Activated CD8-positive, alpha-beta memory T cell treated with anti-CD3 and anti-CD28 coated beads for 48 hours (primary cell): ENCODE measurements at regions not wholly inside any gene's neighbourhood (a gene's known extent, or its start where the extent isn't known, plus 50 kb on each side); places are given as distances from the start of the nearest gene placed in this dataset.

Source experiments
- DNase-seq, 3 experiments: peaks; one replicate each; pipeline ENCODE4 v3.0.0-alpha.2; 2020; ENCODE audit warnings: low read depth in 2 of 3, low spot score in 2 of 3

DNA sequence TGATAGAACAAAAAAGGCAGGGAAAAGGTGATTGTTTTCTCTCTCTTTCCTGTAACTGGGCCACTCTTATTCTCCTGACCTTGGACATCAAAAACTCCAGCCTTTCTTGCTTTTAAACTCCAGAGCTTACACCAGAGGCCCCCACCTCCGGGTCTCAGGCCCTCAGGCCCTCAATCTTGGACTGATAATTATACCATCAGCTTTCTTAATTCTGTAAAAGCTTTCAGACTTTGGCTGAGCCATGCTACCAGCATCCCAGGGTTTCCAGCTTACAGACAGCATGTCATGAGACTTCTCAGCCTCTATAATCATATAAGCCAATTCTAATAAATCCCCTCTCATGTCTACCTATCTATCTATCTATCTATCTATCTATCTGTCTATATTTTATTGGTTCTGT lies 137.7 kb downstream of the SNX18 start:
- DNase-seq: no peak

DNA sequence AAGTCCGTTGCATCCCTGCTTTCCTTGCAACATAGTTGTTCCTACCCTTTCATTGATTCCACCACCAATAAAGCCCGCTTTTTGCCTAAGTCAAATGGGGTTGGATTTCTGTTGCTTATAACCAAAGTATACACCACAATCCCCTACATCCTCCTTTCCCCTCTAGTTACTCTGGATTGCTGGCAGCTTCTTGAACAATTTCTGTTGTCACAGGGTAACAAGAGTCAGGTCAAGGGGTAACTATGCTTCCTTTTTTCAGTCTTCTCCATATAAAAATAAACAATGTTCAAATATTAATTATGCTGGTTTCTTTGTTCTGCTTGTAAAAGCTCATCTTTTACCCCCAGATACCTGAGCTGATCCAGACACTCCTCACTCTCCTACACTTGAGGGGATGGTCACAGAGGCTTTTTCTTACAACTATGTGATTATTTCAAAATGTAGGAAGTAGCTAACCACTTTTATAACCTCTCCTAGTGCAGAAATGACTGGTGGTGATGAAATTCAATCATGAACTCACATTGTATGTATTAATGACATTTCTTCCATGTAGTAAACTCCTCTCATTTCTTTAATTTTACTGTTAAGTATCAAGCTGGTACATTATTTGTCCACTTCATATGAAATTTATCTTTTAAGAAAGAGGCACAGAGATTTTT lies 136.5 kb downstream of the SNX18 start:
- DNase-seq: no peak

DNA sequence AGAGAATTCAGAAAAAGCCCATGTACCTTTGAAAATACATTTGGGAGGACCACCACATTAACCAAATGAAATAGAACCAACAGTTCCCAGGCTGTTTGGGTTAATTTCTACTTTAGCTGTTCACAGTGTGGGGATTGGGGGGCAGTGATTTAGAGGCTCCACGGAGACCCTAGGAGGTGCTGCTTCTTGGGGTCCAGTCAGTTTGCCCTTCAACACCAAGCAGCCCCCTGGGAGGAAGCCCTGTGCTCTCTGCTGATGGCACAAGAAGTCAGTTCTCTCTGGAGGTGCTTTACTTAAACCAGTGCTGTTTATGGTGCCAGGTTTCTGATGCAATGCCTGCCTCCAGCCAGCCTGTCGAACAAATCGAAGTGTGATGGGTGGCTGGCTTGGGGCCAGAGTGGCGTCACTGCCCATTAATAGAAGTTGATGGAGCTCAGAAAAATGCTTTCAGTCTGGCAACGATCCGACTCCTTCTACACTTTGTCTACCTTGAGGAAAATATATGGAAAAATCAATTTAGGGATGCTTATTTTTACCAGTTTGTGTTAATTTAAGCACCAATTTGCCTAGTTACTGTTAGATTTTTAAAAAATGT lies 134.0 kb downstream of the SNX18 start:
- DNase-seq: no peak

DNA sequence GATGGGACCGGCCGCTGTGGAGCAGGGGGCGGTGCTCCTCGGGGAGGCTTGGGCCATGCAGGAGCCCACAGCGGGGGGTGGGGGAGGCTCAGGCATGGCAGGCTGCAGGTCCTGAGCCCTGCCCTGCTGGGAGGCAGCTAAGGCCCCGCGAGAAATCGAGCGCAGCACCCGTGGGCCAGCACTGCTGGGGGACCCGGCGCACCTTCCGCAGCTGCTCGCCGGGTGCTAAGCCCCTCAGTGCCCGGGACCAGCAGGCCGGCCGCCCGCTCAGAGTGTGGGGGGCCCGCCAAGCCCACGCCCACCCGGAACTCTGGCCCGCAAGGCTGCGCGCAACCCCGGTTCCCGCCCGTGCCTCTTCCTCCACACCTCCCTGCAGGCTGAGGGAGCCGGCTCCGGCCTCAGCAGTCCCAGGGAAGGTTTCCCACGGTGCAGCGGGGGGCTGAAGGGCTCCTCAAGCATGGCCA lies 131.5 kb downstream of the SNX18 start:
- no peak for DNase-seq

DNA sequence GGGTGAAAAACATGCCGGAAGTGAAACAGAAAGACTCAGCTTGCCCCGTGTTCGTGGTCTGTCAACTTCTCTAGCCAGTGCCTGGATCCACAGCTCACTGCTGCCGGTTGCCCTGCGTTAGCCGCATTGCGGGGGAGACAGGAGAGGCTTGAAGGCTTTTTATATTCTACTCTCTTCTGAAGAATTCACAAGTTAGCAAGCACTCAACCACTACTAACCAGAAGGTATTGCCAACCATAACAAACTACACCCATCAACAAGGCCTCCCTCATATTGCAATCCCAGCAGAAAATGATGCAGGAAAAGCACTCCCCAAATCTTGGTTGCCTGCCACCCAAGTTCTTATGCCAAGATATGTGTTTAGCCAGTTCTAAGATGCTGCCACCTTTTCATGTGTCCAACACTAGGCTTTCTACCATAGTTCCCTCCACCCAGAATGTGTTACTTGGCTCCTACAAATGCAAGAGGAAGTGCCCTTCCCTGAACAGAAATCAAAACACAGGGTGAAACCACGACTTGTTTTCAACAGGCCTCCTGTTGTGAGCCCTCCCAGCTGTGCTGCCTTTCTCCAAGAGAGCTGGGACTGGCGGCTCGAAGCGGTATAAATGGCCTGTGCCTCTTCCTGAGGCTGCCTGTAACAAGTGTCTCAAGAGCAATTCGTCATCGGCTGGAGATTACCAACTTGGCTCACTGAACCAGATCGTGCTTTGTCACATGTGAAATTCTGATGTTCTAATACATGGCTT lies 129.0 kb downstream of the SNX18 start:
- DNase-seq: peak; percentile 20 to 69 (median 40)

DNA sequence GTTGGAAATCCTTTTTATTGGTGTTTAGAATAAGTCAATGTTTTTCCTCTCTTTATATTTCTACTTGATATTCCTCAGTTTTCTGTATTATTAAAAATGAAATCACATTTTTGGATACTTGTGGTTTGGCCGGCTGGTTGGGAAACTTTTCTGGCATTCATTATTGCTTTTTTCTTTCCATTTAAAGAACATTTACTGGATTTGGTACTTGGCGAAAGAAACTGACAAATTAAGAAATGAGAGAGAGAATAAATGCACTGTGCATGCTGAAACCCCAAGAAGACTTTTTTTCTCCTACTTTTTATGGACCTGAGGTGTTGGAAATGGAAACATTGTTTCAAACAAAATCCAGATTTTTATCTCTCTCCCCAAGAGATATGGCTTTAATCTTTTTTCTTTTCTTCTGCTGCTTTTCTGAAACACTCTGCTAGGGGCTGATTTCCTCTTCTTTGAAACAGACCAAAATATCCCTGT lies 128.4 kb downstream of the SNX18 start:
- DNase-seq: no peak

DNA sequence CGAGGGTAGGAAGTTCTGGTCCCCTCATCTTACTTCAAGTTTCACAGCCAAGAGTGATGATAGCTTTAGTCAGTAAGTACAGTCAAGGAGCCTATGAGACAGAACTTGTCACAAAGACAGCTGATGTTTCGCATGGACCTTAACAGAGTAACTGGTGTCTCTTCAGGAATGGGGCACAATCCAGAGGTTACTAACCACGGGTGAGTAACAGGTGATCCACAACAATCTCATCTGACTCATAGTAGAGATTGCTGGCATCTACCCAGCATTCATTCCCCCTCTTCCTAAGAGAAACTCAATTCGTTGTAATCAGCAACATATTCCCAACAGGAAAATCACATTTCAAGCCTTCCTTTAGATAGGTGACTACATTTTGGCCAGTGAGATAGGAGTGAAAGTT lies 126.7 kb downstream of the SNX18 start:
- DNase-seq: no peak

DNA sequence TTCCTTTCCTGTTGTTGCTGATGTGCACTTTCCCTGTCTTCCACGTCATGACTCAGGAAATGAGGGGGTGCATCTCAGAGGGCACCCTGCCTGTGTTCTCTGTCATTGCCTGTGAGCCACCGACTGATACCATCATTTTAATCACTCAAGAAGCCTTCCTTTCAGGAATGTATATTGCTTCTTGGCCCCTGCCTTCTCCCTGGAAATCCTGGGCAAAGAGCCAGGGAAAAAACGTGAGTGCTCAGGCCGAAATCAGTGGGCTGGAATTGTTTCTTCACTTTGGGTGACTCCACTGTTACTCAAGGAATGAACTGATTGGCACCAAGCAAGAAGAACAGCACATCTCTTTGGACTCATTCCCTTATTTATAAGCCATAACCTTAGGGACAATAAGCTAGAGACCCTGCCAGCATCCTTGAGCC lies 126.1 kb downstream of the SNX18 start:
- no peak for DNase-seq

DNA sequence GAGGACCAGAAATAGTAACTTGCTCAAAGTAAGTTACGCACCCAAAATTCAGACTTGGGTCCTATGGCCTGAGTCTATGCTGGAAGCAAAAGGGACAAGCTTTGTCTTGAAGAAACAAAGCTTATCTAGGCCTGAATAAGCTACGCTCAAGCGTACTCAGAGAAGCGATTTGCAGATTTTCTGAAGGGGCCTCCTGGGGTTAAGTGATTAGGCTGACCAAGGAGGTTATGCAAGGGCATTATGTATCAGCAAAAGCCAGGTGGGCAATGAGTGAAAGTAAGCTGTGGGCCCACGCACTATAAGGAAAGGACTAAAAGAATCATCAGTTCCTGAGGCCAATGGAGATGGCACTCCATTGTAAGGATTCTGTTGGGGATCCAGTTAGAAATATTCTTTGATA lies 122.1 kb downstream of the SNX18 start:
- no peak for DNase-seq

DNA sequence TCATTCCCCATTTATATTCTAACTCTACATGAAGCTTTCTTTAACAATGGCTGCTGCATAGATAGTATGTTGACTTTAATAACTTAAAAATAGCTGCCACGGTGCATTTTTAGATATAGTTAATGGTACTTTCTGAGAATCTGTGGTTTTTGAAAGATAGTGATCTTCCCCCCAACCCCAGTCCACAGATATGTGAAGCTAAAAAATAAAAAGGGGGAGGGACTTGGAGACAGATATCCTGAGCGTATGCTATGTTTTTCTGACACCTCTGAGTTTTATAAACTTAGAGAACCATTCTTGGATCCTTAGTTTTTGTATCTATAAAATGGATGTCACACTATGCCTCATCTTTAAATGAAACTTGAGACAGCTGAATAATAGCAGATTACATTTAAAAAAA lies 120.5 kb downstream of the SNX18 start:
- DNase-seq: no peak

DNA sequence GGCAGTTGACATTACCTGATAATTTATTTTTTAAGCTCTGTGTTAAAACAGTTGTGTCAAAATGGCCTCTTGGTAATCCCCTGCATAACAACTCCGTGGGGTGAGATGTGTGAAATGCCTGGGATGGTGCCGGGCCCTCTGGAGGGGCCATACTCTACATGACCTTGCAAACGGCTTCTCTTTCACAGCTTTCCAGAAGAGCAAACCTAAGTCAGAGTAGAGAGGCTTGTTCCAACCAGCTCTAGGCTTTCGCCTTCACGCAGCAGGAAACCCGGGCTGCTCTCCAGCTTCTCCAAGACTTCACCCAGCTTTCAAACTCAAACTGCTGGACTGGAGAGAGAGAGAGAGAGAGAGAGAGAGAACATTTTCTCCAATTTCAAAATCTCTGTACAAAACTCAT lies 120.1 kb downstream of the SNX18 start:
- no peak for DNase-seq

DNA sequence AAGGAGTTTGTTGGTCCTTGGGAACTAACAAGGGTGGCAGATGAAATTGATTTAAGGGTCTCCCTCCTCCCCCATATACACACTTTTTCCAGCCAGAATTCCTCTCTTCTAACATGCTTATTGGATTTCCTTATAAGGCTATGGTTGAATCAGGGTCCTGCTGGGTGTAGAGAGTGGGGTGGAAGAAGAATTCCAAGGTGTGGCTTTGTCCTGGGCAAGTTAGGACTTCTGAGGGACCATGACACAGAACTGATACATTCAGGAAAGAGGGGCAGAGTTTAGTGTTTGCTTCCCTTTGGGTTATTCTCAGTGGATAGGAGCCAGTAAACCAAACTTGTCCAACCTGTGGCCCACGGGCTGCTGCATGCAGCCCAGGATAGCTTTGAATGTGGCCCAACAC lies 116.5 kb downstream of the SNX18 start:
- no peak for DNase-seq

DNA sequence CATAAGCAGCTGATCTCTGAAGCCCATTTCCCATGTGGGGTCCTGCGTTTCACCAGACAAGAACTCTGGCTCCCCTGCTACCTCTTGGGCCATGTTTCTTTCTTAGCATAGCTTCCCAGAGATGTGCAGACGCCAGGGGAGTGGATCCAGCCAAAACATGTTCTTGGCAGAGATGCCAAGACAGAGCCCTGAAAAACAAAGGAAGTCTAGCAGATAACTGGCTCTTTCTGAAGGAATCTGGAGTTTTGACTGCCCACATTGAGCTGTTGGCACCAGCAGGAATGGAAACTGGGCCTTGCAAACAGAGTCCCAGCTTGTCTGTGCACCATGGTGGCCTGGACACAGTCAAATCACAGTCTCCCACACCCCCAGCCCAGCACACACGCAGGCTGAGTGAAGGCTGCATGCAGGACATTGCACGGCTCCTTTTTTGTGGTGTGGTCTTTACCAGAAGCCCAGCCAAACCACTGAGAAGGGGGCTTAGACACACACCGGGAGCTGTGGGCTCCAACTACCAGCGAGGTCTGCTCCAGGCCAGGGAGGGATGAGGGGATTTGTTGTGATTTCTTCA lies 114.7 kb downstream of the SNX18 start:
- DNase-seq: no peak

DNA sequence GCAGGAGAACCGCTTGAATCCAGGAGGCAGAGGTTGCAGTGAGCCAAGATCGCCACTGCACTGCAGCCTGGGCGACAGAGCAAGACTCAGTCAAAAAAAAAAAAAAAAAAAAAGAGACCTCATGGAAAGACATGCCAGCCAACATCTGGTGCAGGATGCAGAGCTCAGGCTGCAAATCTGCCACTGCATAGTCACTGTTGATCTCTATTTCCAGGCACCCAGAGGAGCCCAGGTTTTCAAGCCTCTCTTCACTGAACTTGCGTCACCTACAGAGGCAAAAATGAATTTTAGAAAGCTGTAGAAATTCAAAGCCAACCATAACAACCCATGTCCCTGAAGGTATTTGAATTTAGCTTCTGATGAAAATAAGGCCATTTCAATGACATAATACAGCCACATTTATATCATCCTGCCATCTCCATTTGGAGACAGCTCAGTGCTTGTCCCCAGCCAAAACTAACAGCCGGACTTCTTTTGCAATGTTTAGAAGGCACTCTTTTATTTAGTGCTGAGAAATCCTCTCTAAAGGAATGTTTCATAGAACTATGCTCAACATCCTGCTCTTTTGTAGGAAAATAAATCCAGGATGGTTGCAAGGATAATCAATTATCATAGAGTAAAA lies 113.3 kb downstream of the SNX18 start:
- no peak for DNase-seq

DNA sequence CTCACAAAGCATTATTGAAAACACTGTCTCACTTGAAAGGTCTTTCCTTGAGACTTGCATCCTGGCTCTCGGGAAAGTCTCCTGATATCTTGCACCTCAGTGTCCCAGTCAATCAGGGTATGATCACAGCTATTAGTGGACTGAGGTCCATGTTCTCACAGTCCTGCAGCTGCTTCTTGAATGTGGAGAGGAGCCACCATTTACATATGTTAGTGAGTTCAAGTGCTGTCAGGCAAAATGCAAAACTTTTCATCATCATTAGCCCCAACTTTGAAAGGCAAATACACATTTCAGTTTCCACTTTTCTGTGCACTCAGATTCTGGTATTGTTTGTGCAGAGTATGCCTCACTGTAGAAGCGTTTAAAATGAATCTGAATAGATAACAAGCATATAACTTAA lies 111.6 kb downstream of the SNX18 start:
- no peak for DNase-seq

DNA sequence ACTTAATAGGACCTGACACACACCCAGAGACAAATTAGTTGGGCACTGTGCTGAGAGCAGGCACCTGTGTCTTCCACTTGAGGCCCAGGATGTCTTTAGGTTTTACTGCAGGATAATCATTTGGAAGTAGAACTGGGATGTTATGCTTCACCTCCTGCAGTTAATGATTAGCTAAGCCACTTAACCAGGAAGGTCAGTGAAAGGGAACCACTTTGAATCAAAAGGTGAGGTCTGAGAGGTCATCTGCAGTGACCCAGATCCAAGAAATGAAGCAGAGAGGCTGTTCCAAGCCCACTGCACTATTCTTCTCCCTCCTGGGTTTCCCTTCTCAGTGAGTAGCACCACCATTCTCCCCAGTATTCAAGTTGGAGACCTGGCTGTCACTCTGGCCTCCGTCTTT lies 110.5 kb downstream of the SNX18 start:
- DNase-seq: no peak

DNA sequence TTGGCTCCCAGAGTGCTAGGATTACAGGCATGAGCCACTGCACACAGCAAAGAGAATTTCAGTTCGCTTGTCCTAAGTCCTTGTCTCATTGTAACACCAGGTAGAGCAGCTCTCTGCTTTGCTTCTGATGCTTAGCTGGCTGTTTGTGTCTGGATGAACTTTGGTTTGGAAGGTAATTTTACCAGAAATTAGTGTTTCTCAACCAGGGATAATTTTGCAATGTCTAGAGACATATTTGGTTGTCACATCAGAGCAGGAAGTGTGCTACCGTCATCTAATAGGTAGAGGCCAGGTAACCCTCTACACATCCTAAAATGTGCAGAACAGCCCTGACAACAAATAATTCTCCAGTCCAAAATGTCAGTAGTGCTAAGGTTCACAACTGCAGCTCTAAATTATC lies 108.8 kb downstream of the SNX18 start:
- DNase-seq: no peak

DNA sequence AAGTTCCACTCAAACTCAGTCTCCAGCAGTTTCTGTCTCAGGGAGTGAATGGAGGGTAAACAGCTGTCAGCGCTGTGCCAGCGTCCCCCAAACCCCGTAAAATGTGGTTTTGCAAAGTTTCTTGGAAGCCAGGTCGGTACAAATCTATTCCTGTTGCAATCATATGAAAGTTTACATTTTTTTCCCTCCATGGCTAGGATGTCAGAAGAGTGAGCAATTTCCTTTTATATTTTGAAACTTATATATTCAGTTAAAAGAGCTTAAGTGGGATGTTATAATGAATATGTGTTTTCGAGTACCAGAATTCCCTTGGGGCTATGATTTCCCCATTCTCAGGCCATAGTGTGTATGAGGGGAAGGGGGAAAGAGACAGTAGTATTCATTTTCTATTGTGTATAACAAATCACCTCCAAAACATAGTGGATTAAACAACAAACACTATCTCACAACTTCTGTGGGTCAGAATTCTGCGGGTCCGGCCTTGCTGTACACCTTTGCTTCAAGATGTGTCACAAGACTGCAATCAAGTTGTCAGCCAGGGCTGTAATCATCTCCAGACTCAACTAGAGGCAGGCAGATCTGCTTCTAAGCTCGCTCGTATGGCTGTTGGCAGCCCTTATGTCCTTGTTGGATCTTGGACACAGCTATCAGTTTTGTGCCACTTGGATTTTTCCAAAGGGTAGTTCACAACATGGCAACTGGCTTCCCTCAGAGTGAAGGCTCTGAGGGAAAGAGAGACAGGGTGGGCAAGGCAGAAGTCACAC lies 107.4 kb downstream of the SNX18 start:
- no peak for DNase-seq

DNA sequence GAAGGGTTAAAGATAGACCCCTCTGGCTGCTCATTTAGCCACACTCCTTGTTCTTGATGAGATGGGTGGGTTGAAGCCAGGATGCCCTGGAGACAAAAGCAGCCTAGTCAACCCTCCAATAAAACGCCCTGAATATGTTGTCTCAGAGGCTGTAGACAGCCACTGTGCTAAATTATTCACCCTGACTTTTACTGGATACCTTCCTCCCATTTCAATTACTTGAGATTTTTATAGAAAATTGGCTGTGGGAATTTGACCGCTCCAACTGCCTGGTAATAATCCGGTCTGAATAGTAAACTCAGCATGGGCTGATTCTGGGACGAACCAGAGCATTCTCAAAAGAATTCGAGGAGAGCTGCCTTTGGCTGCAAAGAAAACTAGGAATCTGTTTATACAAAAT lies 104.2 kb downstream of the SNX18 start:
- no peak for DNase-seq

DNA sequence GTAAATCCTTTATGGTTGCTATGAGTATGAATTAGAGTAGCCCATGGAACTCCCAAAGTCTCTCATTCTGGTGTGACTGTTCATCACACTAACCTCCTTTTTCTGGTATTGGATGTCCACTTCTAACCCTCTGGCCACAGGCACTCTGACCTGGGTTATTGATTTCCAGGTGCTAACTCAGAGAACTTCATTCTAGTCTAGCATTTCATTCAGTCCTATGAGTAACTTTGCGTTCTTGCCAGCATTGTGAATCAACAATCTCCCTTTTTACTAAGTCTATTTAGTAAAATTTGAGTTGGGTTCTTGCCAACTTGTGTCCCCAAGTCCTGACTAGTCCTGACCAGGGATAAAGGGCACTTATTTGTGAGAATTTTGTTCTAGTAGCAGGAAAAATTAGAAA lies 103.5 kb downstream of the SNX18 start:
- DNase-seq: no peak
